ENCODE measurements at regions not wholly inside any gene's neighbourhood (a gene's known extent, or its start where the extent isn't known, plus 50 kb on each side); places are given as distances from the start of the nearest gene placed in this dataset.

DNA sequence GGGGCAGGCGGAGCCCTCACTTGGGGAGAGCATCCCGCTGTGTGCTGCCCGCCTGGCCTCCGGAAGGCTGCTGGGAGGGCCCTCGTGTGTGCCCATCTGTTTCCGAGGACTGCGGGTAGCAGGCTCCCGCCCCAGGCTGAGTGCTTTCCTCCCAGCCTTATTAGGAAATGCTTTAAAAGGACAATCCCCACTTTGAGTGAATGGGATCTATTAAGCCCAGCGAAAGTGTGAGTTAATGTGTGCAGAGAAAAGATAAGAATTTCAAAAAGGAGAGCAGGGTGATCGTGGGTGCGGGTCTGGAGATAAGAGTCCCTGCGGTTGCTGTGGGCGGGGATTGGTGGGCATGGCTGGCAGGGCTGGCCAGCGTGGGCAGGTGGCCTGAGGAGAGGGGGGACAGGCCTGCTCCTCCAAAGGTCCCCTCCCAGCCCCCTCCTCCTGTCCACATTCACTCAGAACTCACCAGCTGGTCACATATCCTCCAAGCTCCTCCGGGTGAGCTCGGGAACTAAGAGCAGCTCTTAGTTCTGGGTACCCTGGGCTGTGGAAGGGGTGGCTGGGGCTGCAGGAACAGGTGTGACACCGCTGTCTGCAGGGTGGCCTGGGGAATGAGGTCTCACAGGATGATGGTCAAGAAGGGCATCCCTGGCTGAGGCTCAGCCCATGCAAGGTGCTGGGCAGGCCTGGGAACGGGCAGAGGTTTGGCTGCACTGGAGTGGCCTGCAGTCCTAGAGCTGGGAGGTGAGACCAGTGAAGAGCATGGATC is 1260.3 kb downstream of the BRD1 start:
- no peak for DNase-seq (ENCODE audit: low read depth in 2 of 2)

GRCh38 chr22:48566741-48567140 is 1260.9 kb downstream of the BRD1 start:
- DNase-seq (ENCODE audit: low read depth in 2 of 2) = no peak

- DNase-seq (ENCODE audit: low read depth in 2 of 2) = no peak
These were observed 1261.7 kb downstream of the BRD1 start for GRCh38 chr22:48565901-48566501.

GRCh38 chr22:48564995-48565394 is 1262.7 kb downstream of the BRD1 start:
- DNase-seq (ENCODE audit: low read depth in 2 of 2) = no peak

DNA sequence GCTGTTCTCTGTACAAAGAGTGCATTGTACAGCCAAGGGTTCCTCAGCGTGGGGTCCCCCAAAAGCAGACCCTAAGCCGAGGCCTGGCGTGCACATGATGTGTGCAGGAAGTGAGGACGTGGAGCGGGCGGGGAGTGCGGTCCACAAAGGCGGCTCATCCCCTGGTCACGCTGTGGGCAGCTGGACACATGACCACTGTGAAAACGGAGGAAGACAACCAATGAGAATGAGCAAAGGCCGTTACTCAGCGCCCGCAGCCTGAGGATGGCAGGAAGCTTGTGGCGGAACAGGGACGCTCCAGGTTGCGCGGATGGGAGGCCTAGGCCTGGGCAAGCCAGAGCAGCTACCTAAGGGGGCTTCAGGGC is 1263.7 kb downstream of the BRD1 start:
- no peak for DNase-seq (ENCODE audit: low read depth in 2 of 2)

DNA sequence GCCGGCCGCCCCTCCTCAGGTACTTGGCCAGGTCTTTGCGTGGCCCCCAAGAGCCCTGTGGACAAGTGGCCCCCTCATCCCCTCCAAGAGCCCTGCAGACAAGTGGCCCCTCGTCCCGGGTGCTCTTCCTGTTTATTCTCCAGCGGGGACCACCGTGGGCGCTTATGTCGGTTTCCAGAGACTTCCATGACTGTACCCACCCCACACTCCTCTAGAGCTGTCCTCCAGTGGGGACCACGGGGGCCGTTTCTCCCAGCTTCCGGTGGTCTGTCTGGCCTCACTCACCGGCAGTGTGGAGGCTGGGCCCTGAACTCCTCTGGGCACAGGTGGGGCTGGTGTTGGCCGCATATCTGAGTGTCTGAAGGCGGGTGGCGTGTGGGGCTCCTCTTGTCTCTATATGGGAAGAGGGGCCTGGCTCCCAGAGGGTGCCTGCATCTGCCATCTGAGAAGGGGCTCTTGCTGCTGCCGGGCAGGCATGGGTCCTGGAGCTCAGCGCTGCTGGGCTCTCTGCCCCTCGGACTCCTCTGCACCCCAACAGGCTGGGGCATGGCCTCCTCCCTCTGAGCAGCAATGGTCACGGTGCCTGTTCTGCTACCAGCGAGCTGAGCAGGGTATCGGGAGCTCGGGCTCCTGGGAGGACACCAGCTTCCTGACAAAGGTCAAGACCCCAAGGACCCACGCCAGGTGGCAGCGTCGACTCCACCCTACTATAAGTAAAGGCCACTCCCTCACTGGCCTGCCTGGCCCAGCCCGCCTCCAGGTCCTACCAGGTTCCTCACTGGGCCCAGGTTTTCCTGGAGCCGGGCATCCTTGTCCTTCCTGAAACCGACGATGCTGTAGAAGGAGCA is 1264.3 kb downstream of the BRD1 start:
- DNase-seq (ENCODE audit: low read depth in 2 of 2) = no peak

GRCh38 chr22:48561676-48562075 is 1266.0 kb downstream of the BRD1 start:
- DNase-seq (ENCODE audit: low read depth in 2 of 2) = no peak

DNA sequence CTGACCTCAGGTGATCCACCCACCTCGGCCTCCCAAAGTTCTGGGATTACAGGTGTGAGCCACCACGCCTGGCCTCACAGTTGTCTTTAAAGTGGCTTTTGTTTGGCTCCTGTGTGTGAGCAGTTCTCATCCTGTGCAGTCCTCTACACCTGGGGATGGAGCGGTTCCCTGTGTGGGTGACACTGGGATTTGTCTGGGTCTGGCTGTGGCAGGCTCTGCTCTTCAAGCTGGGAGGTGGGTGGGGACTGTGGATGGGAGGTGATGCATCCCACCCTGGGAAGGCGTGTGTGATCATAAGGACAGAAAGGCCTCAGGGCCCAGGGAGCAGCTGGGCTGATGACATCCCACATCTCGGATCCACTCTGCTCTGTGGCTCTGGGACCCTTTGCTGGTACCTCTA is 1266.8 kb downstream of the BRD1 start:
- DNase-seq (ENCODE audit: low read depth in 2 of 2) = no peak

DNA sequence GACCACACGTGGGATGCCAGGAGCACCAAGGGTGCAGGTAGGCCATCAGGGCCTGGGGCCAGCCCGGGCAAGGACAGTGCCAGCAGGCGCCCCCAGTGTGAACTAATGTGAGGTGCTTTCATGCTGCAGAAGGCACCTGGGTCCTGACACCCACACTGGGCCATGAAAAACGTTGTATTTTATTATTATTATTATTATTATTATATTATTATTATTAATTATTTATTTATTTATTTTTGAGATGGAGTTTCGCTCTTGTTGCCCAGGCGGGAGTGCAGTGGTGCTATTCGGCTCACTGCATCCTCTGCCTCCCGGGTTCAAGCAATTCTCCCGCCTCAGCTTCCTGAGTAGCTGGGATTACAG is 1267.3 kb downstream of the BRD1 start:
- no peak for DNase-seq (ENCODE audit: low read depth in 2 of 2)

DNA sequence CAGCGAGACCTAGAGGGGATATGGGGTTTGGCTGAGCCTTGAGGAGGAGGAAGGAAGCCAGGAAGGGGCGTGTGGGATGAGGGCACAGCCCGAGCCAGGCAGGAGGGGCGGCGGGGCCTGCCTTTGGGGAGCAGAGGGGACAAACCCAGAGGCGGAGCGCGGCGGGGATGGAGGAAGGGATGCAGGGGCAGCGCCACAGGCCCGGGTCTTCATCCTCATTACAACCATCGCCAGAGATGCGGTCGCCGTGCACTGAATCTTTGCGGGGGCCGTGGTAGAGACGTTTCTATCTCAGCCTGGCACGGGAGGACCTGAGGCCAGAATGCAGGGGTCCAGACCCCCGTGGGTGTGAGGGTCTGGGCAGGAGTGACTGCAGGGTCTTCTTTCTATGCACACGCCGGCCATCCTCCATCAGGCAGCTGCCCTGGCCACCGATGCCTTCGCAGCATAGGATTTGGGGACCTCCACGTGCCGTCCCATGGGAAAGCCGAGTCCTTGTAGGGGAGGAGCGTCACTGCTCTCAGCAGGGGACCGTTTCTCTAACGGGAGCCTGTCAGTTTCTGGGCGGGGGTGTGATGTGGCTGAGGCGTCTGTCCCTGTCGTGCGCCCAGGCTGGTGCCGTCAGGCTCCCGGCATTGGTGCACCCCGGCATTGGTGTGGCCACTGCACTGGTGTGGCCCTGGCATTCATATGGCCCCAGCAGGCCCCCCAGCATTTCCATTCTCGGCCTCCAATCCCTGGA is 1267.9 kb downstream of the BRD1 start:
- DNase-seq (ENCODE audit: low read depth in 2 of 2) = no peak

DNA sequence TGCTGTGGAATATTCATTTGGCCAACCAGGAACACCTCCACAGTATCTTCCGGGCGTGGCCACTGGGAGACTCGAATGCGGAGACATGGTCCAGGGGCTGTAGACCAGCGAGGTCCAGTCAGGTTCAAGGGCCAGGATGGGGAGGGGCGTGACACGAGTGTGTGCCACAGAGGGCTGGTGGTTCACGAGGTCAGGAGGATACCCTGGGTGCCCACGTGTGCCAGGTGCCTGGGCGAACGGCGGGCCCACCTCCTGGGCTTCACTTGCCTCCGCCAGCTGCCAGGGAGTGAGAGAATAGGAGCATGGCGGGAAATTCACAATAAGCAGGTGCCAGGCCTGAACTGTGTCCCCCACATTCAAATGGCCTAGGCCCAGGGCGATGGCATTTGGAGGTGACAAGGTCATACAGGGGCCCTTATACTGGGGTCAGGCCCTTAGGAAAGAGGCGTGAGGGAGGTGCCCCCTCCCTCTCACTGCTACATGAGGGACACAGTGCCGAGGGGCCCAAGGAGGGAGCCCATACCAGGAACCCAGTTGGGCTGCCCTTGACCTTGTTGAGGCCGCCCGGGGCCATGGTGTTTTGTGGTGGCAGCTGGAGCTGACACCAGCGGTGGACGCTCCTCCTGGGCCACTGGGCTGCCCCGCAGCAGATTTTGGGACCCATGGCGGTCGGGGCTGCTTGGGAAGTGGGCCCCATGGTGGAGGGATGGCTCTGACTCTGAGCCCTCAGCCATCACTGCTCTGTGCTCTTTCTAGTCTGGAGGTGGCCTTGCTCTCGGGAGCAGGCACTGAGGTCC is 1268.9 kb downstream of the BRD1 start:
- DNase-seq (ENCODE audit: low read depth in 2 of 2) = no peak

GRCh38 chr22:48558016-48558415 is 1269.7 kb downstream of the BRD1 start:
- DNase-seq (ENCODE audit: low read depth in 2 of 2) = no peak

- no peak for DNase-seq (ENCODE audit: low read depth in 2 of 2)
These were observed 1270.2 kb downstream of the BRD1 start for GRCh38 chr22:48557473-48557872.

- DNase-seq (ENCODE audit: low read depth in 2 of 2) = no peak
These were observed 1270.9 kb downstream of the BRD1 start for GRCh38 chr22:48556751-48557150.

DNA sequence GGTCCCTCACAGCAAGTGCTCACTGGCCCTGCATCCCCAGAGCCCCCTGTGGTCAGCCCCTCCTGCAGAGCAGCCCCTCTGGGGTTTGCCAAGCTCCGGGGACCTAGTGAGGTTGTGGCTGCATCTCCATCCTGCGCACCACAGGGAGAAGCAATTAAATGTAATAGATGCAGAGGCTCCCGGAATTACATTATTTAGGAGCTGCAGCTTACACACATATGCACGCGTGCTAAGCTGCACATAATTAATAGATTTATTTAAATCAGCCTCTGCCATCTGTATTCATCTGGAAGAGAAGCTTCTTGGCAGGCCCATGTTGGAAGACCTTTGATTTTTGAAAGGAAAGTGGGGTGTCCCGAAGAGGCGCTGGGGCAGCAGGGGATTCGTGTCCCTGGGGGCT is 1271.5 kb downstream of the BRD1 start:
- DNase-seq (ENCODE audit: low read depth in 2 of 2) = no peak

DNA sequence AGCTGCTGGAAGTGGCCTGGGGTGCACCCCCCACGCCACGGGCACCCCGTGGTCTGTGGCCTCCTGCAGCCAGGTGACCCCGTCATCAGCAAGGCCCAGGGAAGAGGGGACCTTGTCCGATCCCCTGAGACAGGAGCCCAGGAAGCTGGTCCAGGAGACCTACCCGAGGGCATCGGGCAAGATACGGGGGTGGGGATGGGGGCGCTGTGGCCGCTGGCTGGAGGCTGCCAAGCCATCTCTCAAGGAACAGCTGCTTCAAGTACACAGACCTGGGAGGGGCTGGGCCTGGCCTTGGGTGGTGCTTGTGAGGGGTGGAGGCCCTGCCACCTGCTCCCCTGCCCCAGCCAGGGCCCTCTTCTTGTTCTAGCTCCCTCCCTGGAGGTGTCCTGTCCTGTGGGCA is 1272.1 kb downstream of the BRD1 start:
- DNase-seq (ENCODE audit: low read depth in 2 of 2) = no peak

DNA sequence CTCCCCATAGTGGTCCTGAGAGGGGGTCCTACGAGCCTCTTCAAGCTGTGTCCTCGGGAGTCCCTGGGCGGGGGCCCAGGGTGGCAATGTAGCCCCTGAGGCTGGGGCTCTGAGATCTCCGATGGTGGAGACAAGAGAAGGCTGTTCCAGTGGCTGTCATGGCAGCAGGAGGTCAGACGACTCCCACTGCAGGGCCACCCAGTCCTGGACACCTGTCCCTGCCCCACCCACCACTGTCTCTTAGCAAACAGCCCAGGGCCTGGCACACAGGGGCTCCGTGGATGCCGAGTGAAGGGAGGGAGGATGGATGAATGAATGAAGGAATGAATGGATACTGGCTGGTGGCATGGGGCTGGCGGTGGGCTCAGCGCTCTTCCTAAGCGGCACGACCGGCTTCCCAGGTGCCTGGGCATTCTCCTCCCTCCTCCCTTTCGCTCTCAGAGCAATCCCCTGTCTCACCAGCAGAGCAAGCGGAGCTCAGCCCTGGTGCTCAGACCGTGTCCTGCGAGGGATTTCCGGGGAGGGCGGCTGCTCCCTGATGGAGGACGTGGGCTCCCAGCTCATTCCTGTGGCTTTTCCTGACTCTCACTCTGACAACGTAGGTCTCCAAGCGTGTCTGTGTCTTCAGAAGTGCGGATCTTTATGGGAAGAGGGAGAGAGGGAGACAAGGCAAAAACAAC is 1272.6 kb downstream of the BRD1 start:
- no peak for DNase-seq (ENCODE audit: low read depth in 2 of 2)

DNA sequence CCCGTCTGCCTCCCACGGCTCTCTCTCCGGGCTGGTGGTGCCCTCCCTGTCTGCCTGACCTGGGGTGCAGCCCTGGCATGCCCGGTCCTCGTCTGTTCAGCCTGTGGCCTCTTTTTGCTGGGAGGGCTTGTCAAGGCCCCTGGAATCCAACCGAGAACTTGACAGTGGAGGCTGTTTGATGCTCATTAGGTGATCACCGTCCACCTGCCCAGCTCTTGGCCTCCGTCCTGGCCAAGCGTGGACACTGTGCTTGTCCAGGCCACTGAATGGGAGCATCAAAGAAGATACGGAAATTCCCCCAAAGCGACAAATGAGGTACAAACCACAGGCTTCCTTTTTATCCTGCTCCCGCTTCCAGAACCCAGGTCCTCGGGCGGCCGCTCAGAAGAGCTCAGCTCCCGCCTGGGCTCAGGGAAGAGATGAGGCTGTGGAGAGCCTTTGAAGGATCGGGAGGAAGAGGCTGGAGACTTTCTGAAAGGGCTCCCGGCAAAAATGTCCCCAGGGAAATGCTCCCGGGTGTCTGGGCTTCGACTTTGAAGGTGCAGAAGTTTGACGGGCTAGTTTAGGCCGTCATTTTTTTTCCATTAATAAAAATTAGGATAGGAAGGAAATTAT is 1273.9 kb downstream of the BRD1 start:
- no peak for DNase-seq (ENCODE audit: low read depth in 2 of 2)

DNA sequence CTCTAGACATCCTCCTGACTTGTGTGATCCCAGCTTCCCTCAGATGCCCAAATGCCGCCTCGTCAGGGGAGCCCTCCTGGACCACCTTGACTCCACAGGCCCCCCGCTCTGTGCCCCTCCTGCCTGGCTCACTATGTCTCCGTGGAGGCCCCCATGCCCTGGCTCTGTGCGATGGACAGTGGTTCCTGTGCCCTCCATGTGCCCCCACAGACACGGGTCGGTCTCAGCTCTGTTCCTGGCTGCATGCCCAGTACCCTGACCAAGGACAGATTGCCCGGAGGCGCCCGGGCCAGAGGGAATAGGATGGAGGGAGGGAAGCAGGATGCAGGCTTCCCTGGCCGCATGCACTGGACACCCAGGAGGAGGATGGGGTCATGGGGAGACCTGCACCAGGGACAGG is 1274.6 kb downstream of the BRD1 start:
- DNase-seq (ENCODE audit: low read depth in 2 of 2) = no peak

DNA sequence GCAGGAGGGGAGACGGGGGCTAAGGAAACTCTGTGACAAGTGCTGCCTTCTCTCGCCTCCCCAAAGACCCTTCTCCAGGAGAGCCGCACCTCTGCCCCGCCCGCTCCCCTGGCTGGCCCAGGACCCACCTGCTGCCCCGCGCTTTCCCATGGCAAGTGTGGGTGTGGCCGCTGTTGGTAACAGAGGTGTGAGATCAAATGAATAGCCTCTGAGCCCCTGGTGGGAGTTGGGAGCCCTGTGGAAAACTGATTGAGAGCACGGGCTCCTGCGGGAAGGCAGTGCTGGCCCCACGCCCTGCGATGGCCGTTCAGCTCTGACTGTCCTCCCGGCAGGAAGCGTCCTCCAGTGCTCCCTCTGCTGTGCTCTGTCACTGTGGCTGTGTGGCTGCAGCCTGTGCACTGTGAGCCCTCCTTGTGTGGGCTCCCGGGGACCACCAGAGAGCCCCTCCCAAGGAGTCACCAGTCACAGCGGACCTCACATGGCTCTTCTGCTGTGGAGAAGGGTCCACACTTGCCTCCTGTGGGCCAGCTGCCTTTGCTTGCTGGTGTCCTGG is 1275.9 kb downstream of the BRD1 start:
- DNase-seq (ENCODE audit: low read depth in 2 of 2) = no peak
